ENCODE measurements at regions not wholly inside any gene's neighbourhood (a gene's known extent, or its start where the extent isn't known, plus 50 kb on each side); places are given as distances from the start of the nearest gene placed in this dataset.

- DNase-seq, result no peak
- H3K27me3 Mint-ChIP-seq, result no peaks in the 10 kb centered on the region
- no peak for TF ChIP-seq CTCF (IDR thresholded peaks at IDR 0.05)
- H3K9me3 Mint-ChIP-seq, result no peaks in the 10 kb centered on the region
- intact Hi-C loops (cut with micrococcal nuclease), result no loop called here
- no peak overlapping the region for H3K27ac Mint-ChIP-seq
- ChIA-PET CTCF (no interaction called here), POLR2A (no interaction called here)
- H3K36me3 Mint-ChIP-seq (ENCODE audit: low read depth), result no peaks in the 10 kb centered on the region
- no peak for ATAC-seq (ENCODE audit: low read depth)
- no peak overlapping the region for H3K4me3 Mint-ChIP-seq
- H3K4me1 Mint-ChIP-seq, result no peaks in the 10 kb centered on the region
These were observed 930.7 kb downstream of the ZPLD1 start for GRCh38 chr3:103365467-103365866.

DNA sequence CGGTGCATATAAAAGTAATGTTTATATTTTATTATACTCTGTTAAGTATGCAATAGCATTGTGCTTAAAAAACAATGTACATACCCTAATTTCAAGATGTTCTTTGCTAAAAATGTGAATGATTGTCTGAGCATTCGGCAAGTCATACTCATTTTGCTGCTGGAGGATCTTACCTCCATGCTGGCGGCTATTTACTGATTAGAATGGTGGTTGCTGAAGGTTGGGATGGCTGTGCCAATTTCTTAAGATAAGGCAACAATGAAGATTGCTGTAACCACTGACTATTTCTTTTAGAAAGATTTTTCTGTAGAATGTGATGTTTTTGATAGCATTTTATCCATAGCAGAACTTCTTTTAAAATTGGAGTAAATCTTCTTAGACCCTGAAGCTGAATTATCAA is 932.7 kb downstream of the ZPLD1 start:
- Mint-ChIP-seq H3K4me3 (no peak overlapping the region), H3K27ac (no peak overlapping the region), H3K36me3 (ENCODE audit: low read depth) (no peaks in the 10 kb centered on the region), H3K27me3 (no peaks in the 10 kb centered on the region), H3K4me1 (no peaks in the 10 kb centered on the region), H3K9me3 (no peaks in the 10 kb centered on the region)
- ChIA-PET CTCF (no interaction called here), POLR2A (no interaction called here)
- TF ChIP-seq CTCF (IDR thresholded peaks at IDR 0.05), result no peak
- DNase-seq (no peak), ATAC-seq (ENCODE audit: low read depth) (no peak)
- intact Hi-C loops (cut with micrococcal nuclease), result no loop called here

- Mint-ChIP-seq H3K9me3 (no peaks in the 10 kb centered on the region), H3K27ac (no peak overlapping the region), H3K27me3 (no peaks in the 10 kb centered on the region), H3K36me3 (ENCODE audit: low read depth) (no peaks in the 10 kb centered on the region), H3K4me3 (no peak overlapping the region), H3K4me1 (no peaks in the 10 kb centered on the region)
- CTCF ChIA-PET, result no interaction called here
- intact Hi-C loops (cut with micrococcal nuclease), result no loop called here
- POLR2A ChIA-PET, result no interaction called here
- ATAC-seq (ENCODE audit: low read depth) (no peak), DNase-seq (no peak)
- no peak for TF ChIP-seq CTCF (IDR thresholded peaks at IDR 0.05)
These were observed 936.6 kb downstream of the ZPLD1 start for GRCh38 chr3:103371411-103371810.

- POLR2A ChIA-PET, result no interaction called here
- no peak overlapping the region for H3K27ac Mint-ChIP-seq
- ATAC-seq (ENCODE audit: low read depth) (no peak), DNase-seq (no peak)
- H3K36me3 Mint-ChIP-seq (ENCODE audit: low read depth), result no peaks in the 10 kb centered on the region
- no peaks in the 10 kb centered on the region for H3K4me1 Mint-ChIP-seq
- H3K27me3 Mint-ChIP-seq, result no peaks in the 10 kb centered on the region
- intact Hi-C loops (cut with micrococcal nuclease), result no loop called here
- no peak overlapping the region for H3K4me3 Mint-ChIP-seq
- no peaks in the 10 kb centered on the region for H3K9me3 Mint-ChIP-seq
- CTCF ChIA-PET, result no interaction called here
- TF ChIP-seq CTCF (IDR thresholded peaks at IDR 0.05), result no peak
These were observed 937.2 kb downstream of the ZPLD1 start for GRCh38 chr3:103372031-103372430.

DNA sequence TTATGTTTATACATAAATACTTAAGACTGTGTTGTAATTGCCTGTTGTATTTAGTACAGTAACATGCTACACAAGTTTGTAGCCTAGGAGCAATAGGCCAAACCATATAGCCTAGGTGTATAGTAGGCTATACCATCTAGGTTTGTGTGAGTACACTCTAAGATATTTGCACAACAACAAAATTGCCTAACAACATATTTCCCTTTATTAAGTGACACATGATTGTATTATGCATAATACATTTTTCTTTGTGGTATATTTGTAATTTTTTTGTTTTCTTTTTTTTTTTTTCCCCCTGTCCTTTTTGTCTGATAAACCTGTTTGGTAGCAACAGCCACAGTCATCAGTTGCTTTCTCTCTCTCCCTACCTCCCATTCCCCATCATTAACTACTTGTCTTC is 945.6 kb downstream of the ZPLD1 start:
- ChIA-PET CTCF (no interaction called here), POLR2A (no interaction called here)
- ATAC-seq (ENCODE audit: low read depth) (no peak), DNase-seq (no peak)
- H3K36me3 Mint-ChIP-seq (ENCODE audit: low read depth), result no peaks in the 10 kb centered on the region
- no peaks in the 10 kb centered on the region for H3K4me1 Mint-ChIP-seq
- no peak for TF ChIP-seq CTCF (IDR thresholded peaks at IDR 0.05)
- H3K27ac Mint-ChIP-seq, result no peak overlapping the region
- no peaks in the 10 kb centered on the region for H3K27me3 Mint-ChIP-seq
- H3K4me3 Mint-ChIP-seq, result no peak overlapping the region
- intact Hi-C loops (cut with micrococcal nuclease), result no loop called here
- no peaks in the 10 kb centered on the region for H3K9me3 Mint-ChIP-seq
